ENCODE measurements at regions not wholly inside any gene's neighbourhood (a gene's known extent, or its start where the extent isn't known, plus 50 kb on each side); places are given as distances from the start of the nearest gene placed in this dataset.
A peak's percentile ranks its signal among the peaks of the same experiment; 100 is the strongest.

DNA sequence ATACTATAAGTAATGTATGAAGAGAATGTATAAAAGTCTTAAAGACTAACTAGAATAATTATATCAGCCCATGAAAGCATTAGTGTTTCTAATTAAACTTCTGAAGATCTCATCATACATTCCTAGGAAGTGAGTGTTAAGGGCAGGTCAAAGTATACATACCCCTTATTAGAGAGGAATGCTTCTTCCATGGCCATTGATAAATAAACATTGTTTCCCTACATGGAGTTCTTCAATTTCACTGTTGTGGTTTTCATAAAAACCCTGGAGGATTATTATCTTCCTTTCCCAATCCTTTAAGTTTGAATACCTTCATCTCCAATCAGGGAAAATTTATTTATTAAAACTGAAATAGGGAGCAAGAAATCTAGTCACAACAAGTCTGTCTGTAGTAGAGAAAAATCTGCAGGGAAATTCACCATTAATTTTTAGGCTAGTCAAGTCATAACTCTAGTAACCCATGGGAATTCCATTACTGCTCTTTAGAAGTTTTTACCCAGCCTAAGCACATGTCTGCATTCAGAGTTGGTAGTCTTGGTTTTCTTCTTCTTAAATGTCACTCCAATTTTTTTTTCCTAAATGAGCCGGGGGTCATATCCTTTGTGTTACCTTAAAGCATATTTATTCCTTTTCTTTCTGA, 147.0 kb downstream of the TNFSF18 start:
- peak; percentile 67 for DNase-seq (ENCODE audit: low read depth)
- Histone ChIP-seq H3K4me3 (ENCODE audit: low read depth, low read length) (no peak overlapping the region), H3K27me3 (ENCODE audit: control insufficient read depth, insufficient read depth, low read length) (no peaks in the 10 kb centered on the region), H3K36me3 (ENCODE audit: control insufficient read depth, insufficient read depth, low read length) (no peaks in the 10 kb centered on the region)
- TF ChIP-seq, protein P1, sequence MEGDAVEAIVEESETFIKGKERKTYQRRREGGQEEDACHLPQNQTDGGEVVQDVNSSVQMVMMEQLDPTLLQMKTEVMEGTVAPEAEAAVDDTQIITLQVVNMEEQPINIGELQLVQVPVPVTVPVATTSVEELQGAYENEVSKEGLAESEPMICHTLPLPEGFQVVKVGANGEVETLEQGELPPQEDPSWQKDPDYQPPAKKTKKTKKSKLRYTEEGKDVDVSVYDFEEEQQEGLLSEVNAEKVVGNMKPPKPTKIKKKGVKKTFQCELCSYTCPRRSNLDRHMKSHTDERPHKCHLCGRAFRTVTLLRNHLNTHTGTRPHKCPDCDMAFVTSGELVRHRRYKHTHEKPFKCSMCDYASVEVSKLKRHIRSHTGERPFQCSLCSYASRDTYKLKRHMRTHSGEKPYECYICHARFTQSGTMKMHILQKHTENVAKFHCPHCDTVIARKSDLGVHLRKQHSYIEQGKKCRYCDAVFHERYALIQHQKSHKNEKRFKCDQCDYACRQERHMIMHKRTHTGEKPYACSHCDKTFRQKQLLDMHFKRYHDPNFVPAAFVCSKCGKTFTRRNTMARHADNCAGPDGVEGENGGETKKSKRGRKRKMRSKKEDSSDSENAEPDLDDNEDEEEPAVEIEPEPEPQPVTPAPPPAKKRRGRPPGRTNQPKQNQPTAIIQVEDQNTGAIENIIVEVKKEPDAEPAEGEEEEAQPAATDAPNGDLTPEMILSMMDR (IDR thresholded peaks at IDR 0.05; ENCODE audit: insufficient read depth, low read length, severe bottlenecking): no peak
- no peak for FAIRE-seq

DNA sequence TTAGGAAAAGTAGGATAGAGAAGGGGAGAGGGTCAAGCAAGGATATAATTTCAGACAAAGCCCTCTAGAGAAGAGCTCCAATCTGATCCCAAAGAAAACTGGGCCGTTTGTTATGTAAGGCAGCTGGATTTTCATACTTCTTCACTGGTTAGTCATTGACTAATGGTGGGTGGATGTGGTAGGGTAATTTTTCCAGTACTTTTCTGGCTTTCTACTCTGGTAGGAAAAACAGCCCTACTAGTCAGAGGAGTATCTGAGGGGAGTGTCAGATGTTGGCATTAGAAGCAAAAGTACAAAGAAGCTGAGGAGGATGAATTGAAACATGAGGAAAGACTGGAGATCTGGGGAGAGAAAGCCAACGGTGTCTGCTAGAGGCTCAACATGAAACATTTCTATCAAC, 145.3 kb downstream of the TNFSF18 start:
- no peaks in the 10 kb centered on the region for H3K36me3 ChIP-seq (ENCODE audit: control insufficient read depth, insufficient read depth, low read length)
- H3K4me3 ChIP-seq (ENCODE audit: low read depth, low read length): no peak overlapping the region
- FAIRE-seq: no peak
- H3K27me3 ChIP-seq (ENCODE audit: control insufficient read depth, insufficient read depth, low read length): no peaks in the 10 kb centered on the region
- DNase-seq (ENCODE audit: low read depth): no peak
- TF ChIP-seq, protein P1 (IDR thresholded peaks at IDR 0.05; ENCODE audit: insufficient read depth, low read length, severe bottlenecking): no peak

DNA sequence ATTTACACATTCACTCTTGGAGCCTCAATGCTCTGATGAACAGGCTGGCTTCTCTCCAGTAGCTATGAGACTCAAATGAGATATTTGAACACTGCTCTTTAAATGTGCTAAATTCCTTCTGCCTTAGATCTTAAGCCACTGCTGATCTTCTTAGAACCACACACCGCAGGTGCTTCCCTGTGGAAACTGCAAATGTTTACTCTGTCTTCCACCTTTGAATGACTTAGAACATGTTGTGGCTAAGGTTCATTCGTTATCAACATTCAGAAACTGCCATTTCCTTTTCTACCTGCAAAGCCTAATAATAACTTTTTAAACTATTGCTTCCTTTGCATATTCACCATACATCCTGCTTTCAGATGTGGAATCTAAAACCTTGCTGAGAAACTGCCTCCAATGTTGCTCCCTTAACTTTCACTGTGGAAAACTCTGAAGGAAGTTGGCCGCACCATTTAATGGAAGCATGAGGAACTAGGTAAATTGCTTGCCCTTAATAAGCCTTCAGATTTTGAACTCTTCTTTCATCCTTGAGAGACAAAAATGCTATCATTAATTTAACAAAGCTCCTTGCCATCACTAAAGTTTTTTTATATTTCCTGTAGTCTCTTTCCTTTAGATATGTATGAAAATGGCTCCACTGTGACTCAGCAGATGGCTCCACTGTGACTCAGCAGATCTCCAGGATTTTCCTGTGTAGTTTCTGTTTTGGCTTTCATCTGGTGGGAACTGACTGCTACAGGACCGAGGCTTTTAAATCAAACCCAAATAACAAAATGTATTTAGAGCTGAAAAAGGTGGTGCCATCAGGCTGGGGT, 143.8 kb downstream of the TNFSF18 start:
- DNase-seq (ENCODE audit: low read depth) (peak; percentile 80), FAIRE-seq (no peak)
- H3K27me3 ChIP-seq (ENCODE audit: control insufficient read depth, insufficient read depth, low read length): no peaks in the 10 kb centered on the region
- H3K36me3 ChIP-seq (ENCODE audit: control insufficient read depth, insufficient read depth, low read length): no peaks in the 10 kb centered on the region
- TF ChIP-seq, protein P1 (IDR thresholded peaks at IDR 0.05; ENCODE audit: insufficient read depth, low read length, severe bottlenecking): no peak
- H3K4me3 ChIP-seq (ENCODE audit: low read depth, low read length): no peak overlapping the region

DNA sequence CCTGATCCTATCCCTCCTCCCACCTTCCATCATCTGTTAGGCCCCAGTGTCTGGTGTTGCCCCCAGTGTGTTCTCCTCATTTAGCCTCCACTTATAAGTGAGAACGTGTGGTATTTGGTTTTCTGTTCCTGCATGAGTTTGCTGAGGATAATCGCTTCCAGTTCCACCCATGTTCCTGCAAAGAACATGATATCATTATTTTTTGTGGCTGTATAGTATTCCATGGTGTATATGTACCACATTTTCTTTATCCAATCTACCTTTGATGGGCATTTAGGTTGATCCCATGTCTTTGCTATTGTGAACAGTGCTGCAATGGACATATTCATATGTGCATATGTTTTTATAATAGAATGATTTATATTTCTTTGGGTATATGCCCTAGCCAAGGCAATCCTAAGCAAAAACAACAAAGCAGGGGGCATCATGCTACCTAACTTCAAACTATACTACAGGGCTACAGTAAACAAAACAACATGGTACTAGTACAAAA, 142.9 kb downstream of the TNFSF18 start:
- H3K27me3 ChIP-seq (ENCODE audit: control insufficient read depth, insufficient read depth, low read length): no peaks in the 10 kb centered on the region
- no peak for FAIRE-seq
- TF ChIP-seq, protein P1 (IDR thresholded peaks at IDR 0.05; ENCODE audit: insufficient read depth, low read length, severe bottlenecking): no peak
- H3K36me3 ChIP-seq (ENCODE audit: control insufficient read depth, insufficient read depth, low read length): no peaks in the 10 kb centered on the region
- no peak for DNase-seq (ENCODE audit: low read depth)
- no peak overlapping the region for H3K4me3 ChIP-seq (ENCODE audit: low read depth, low read length)

DNA sequence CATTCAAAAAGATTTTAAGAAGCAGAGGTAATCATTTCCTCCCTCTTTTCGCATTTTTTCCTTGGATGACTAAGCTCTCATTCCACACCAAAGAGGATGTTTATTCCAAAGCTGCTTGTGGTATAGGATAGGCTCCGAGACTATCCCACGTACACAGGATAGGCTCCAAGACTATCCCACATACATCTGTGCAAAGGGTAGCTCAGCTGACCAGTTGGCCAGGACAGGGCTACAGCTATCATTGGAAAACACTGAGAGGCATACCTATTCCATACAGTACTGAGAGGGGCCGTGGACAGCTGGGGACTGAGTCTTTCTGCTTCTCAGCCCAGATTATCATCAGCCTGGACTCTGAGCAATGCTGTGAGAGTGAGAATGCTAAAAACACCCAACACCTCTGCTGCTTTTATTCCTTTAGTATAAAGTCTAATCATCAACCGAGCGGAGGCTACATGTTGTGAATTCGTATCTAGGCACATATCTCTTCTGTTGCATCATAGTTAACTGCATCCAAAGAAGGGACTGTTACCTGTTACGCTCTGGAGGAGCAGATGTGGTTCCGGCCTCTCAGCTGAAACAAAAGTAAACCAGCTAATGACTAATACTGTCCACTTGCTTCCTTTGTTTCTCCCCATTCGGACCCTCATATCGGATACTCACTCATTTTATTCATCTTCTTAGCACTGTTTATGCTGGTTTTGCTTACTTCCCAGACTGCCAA, 141.0 kb downstream of the TNFSF18 start:
- no peak overlapping the region for H3K4me3 ChIP-seq (ENCODE audit: low read depth, low read length)
- DNase-seq (ENCODE audit: low read depth): peak; percentile 68
- no peak for FAIRE-seq
- no peaks in the 10 kb centered on the region for H3K36me3 ChIP-seq (ENCODE audit: control insufficient read depth, insufficient read depth, low read length)
- TF ChIP-seq, protein P1 (IDR thresholded peaks at IDR 0.05; ENCODE audit: insufficient read depth, low read length, severe bottlenecking): no peak
- H3K27me3 ChIP-seq (ENCODE audit: control insufficient read depth, insufficient read depth, low read length): no peaks in the 10 kb centered on the region

Data from bronchial epithelial cell (primary cell).